Gastrocnemius medialis (tissue), 4 donors: ENCODE measurements at regions not wholly inside any gene's neighbourhood (a gene's known extent, or its start where the extent isn't known, plus 50 kb on each side); places are given as distances from the start of the nearest gene placed in this dataset.
"Not testable (repeated sequence)": the region's sequence is repeated elsewhere in the genome, so short reads cannot be mapped to it uniquely, and the experiment has no call there.

Experiments
- ATAC-seq, 2 donors: fragments of 150-250 bp; one replicate each; pipeline ENCODE4 v1.9.1; 2016
- DNase-seq, 2 donors: peaks; one replicate each; pipeline ENCODE4 v3.0.0-alpha.2; 2019
- H3K27ac ChIP-seq, 4 donors: fragments of 200-600 bp; sonication (generic); 1 replicate in 1 of 4; 2 replicates in 3 of 4; pipeline ENCODE4 v1.5.1; 2016 to 2018; ENCODE audit warnings: mild to moderate bottlenecking in 2 of 4, moderate library complexity in 1 of 4
- H3K27me3 ChIP-seq, 3 donors: fragments of 200-600 bp; sonication (generic) in 2 of 3; 1 replicate in 1 of 3; 2 replicates in 2 of 3; pipeline versions ENCODE4 v1.5.1 to v1.6.0; 2016 to 2019; ENCODE audit warnings: mild to moderate bottlenecking in 1 of 3, moderate library complexity in 1 of 3
- H3K36me3 ChIP-seq, 2 donors: fragments of 200-600 bp; sonication (generic) in 1 of 2; one replicate each; pipeline ENCODE4 v1.5.1; 2017 to 2018
- H3K4me1 ChIP-seq, 2 donors: fragments of 200-600 bp; sonication (generic) in 1 of 2; one replicate each; pipeline ENCODE4 v1.5.1; 2016 to 2017; ENCODE audit warnings: mild to moderate bottlenecking in 2 of 2
- H3K4me3 ChIP-seq, 4 donors: fragments of 200-600 bp; sonication (generic) in 3 of 4; 1 replicate in 1 of 4; 2 replicates in 3 of 4; pipeline ENCODE4 v1.5.1; 2016 to 2019; ENCODE audit warnings: mild to moderate bottlenecking in 2 of 4
- H3K9me3 ChIP-seq, 3 donors: fragments of 200-600 bp; sonication (generic) in 2 of 3; 1 replicate in 1 of 3; 2 replicates in 2 of 3; pipeline ENCODE4 v1.5.1; 2016 to 2019
- CTCF ChIP-seq, 5 experiments: fragments of 450-650 bp in 3 of 5; fragments of 200-600 bp in 2 of 5; sonication (generic) in 2 of 5; IDR thresholded peaks in 4 of 5; conservative IDR thresholded peaks in 1 of 5; 1 replicate in 4 of 5; 2 replicates in 1 of 5; pipeline ENCODE4 v1.5.1; 2016 to 2019; ENCODE audit warnings: antibody characterized with exemption in 5 of 5, mild to moderate bottlenecking in 3 of 5, moderate library complexity in 3 of 5
- POLR2A ChIP-seq, 2 donors: fragments of 450-650 bp; IDR thresholded peaks; one replicate each; pipeline ENCODE4 v1.6.1; 2017; ENCODE audit warnings: antibody characterized with exemption in 2 of 2, mild to moderate bottlenecking in 2 of 2, moderate library complexity in 2 of 2
- in situ Hi-C, 4 donors: fragments of 200-750 bp; cut with MboI; loops; one replicate each; pipeline versions ENCODE4 v1.15.0 to v1.8.0; 2017; ENCODE audit warnings: low sequenced_read_pairs in 4 of 4
- intact Hi-C: fragments of 100-400 bp; cut with DNase I; formaldehyde crosslinking; loops from one replicate; pipeline ENCODE4 v1.15.1; 2023; ENCODE audit warnings: low total_unique reads

DNA sequence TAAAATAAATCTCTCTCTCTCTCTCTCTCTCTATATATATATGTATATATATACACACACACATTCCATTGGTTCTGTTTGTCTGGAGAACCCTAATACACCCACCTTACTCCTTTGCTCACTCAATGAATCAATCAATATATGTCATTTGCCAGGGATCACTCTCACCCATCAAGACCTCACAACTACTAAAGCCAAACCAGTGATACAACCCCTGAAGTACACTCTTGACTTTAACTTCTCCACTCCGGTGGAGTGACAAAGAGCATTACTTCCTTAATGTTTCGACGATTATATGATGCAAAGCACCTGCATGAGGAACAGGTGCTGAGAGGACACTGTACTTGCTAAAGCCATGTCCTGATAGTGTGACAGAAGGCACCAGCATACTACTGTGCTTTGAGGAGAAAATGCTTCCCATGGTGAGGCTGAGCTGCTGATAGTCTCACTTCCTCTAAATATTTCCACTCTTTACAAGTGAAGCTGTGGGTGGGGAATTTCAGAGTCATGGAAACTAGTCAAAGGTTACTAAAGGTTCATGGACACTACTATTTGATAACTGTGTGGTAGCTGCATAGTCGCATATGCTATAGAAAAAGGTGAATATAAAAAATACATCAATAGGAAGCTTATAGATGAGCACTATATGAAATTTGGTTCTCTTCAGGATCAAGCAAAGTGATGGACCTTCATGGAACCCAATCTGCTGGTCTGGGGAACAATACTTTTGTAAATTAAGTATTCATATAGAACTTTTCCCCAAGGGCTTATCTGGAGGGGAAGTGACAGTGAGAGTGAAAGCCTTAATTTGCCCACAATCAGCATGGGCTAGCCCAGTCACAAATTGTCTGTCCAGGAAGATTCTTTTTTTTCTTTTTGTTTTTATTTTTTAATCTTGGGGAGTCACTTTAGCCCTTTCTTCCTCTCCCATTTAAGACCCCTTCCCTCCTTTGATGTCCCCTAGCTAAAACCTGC, 141.9 kb upstream of the NEDD9 start:
- in situ Hi-C loops (no loop called here), intact Hi-C loops (no loop called here)
- Histone ChIP-seq H3K4me1 (no peaks in the 10 kb centered on the region), H3K27me3 (no peaks in the 10 kb centered on the region), H3K9me3 (no peaks in the 10 kb centered on the region), H3K4me3 (no peak overlapping the region), H3K27ac (peak overlapping the region in 1 of 4 donors; percentile 18), H3K36me3 (no peaks in the 10 kb centered on the region)
- TF ChIP-seq POLR2A (IDR thresholded peaks at IDR 0.05), result no peak
- no peak for DNase-seq
- ATAC-seq, result peak in 1 of 2 donors; percentile 27

- intact Hi-C loops, result no loop called here
- no peaks in the 10 kb centered on the region for H3K4me1 ChIP-seq
Measured at GRCh38 chr6:11373208-11373607, 140.7 kb upstream of the NEDD9 start.

GRCh38 chr6:11372186-11372790, 139.8 kb upstream of the NEDD9 start:
- H3K4me3 ChIP-seq, in situ Hi-C loops, DNase-seq, ATAC-seq, H3K4me1 ChIP-seq, H3K27me3 ChIP-seq, H3K9me3 ChIP-seq, intact Hi-C loops, H3K27ac ChIP-seq, H3K36me3 ChIP-seq: not testable (repeated sequence)

More at GRCh38 chr6:11373208-11373607, 140.7 kb upstream of the NEDD9 start:
- Histone ChIP-seq H3K36me3 (no peaks in the 10 kb centered on the region), H3K27me3 (no peaks in the 10 kb centered on the region), H3K9me3 (no peaks in the 10 kb centered on the region), H3K27ac (no peak overlapping the region), H3K4me3 (no peak overlapping the region)
- ATAC-seq, result no peak
- no peak for DNase-seq
- in situ Hi-C loops, result no loop called here
- TF ChIP-seq CTCF (IDR thresholded peaks at IDR 0.05 in 4 of 5, conservative IDR thresholded peaks at IDR 0.05 in 1 of 5) (no peak), POLR2A (IDR thresholded peaks at IDR 0.05) (no peak)

- Histone ChIP-seq H3K27ac (peak overlapping the region; percentile 66 to 88 (median 83)), H3K36me3 (no peaks in the 10 kb centered on the region), H3K4me3 (no peak overlapping the region), H3K27me3 (no peaks in the 10 kb centered on the region), H3K4me1 (peaks cover 0 to 22% of the 10 kb centered on the region in 2 donors), H3K9me3 (no peaks in the 10 kb centered on the region)
- ATAC-seq (peak; percentile 51 to 59), DNase-seq (no peak)
- in situ Hi-C loops, result no loop called here
- TF ChIP-seq CTCF (IDR thresholded peaks at IDR 0.05 in 4 of 5, conservative IDR thresholded peaks at IDR 0.05 in 1 of 5) (no peak), POLR2A (IDR thresholded peaks at IDR 0.05) (peak in 1 of 2 donors; percentile 38)
- intact Hi-C loops, result loop anchor here (2.0 kb wide), 1 partner anchor 16 kb away; no protein-coding TSS in a partner anchor
Measured at GRCh38 chr6:11370191-11371018, 137.9 kb upstream of the NEDD9 start.

- H3K4me1 ChIP-seq, result peaks cover 0 to 23% of the 10 kb centered on the region in 2 donors
- H3K27me3 ChIP-seq, result no peaks in the 10 kb centered on the region
- TF ChIP-seq POLR2A (IDR thresholded peaks at IDR 0.05) (no peak), CTCF (IDR thresholded peaks at IDR 0.05 in 4 of 5, conservative IDR thresholded peaks at IDR 0.05 in 1 of 5) (no peak)
- no peak overlapping the region for H3K4me3 ChIP-seq
- in situ Hi-C loops (no loop called here), intact Hi-C loops (loop anchor here (5.0 kb wide), 1 partner anchor 69 kb away; no protein-coding TSS in a partner anchor)
- no peaks in the 10 kb centered on the region for H3K36me3 ChIP-seq
- no peak for DNase-seq
- no peaks in the 10 kb centered on the region for H3K9me3 ChIP-seq
- H3K27ac ChIP-seq, result peak overlapping the region; percentile 66 to 88 (median 83)
- ATAC-seq, result no peak
Measured at GRCh38 chr6:11368760-11369159, 136.3 kb upstream of the NEDD9 start.
